ENCODE measurements at regions not wholly inside any gene's neighbourhood (a gene's known extent, or its start where the extent isn't known, plus 50 kb on each side); places are given as distances from the start of the nearest gene placed in this dataset.
"Not testable (repeated sequence)": the region's sequence is repeated elsewhere in the genome, so short reads cannot be mapped to it uniquely, and the experiment has no call there.

- DNase-seq: no peak
Measured at GRCh38 chr3:34852844-34853439, 786.4 kb upstream of the ARPP21 start.

GRCh38 chr3:34856081-34856947 lies 783.0 kb upstream of the ARPP21 start:
- no peak for DNase-seq

- no peak for DNase-seq
Measured at GRCh38 chr3:34858067-34858660, 781.2 kb upstream of the ARPP21 start.

- no peak for DNase-seq
Measured at GRCh38 chr3:34859746-34860145, 779.6 kb upstream of the ARPP21 start.

- no peak for DNase-seq
Measured at GRCh38 chr3:34862456-34862855, 776.9 kb upstream of the ARPP21 start.

GRCh38 chr3:34863485-34863884 lies 775.8 kb upstream of the ARPP21 start:
- no peak for DNase-seq

GRCh38 chr3:34864011-34864410 lies 775.3 kb upstream of the ARPP21 start:
- no peak for DNase-seq

DNA sequence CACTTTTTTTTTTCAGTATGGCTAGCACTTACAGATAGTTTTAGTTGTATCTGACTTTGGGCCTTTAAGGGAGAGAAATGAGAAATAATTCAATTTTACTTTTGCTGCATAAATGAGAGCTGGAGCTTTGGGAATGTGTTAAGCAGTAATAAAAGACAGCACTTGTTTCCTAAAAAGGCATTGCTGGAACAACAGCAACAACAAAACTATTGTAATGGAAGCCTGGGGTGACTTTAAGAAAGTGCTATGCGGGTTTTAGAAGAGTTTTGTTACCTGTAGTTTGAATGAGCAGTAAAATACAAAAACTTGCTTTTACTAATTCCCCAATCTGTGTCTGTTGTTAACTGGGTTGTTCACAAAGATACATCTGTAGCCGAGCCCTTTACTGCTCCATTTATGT lies 774.0 kb upstream of the ARPP21 start:
- no peak for DNase-seq

DNA sequence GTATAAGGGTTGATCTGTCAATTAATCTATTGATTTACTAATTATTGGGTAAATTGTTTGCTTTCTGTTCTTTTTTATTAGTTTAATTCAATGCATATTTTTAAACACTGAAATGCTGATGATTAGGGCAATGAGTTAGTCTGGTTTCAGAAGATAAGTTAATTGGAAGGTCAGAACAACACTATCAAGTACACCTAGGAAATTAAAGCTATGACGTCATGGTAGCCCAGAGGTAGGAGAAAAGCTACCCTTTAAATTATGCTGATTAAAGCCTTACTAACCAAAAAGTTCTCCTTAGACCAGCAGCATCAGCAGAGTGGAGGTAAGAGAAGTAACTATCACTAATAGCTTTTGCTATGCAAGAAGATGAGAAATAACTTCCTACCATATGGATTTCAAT lies 770.4 kb upstream of the ARPP21 start:
- no peak for DNase-seq

DNA sequence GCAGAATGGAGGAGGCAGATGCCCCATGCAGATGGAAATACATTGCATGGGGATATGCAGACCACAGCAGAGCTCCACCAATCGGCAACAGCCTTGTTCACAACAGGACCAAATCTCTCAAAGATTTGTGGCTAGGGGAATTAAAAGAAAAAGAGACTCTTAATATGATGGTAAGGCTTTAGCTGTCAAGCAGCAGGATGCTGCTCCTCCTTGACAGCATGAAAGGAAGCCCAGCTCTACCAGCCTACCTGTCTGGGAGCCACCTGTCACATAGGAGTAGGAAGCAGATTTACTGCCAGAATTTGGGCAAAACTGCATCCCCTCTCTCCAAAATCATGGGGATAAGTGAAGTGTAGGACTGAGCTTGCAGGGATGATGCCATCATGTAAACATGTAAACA lies 769.6 kb upstream of the ARPP21 start:
- no peak for DNase-seq

DNA sequence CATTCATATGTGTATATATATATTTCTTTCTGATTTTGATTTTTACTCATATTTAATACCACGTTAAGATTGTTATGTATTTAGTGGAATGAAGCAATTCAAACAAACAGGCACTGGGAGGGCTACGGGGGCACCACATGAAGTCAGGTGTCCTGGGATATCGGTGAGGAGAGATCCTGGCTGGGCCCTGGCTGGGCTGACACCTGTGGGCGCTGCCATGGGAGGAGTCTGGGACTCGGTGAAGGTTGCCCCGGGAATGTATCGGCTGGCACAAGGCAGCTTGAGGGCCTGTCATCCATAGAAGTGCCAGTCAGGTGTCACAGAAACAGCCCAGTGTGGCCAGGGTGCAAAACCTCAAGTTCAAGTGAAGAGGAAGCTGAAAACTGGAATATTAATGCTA lies 766.9 kb upstream of the ARPP21 start:
- no peak for DNase-seq

- DNase-seq: no peak
Measured at GRCh38 chr3:34876997-34877396, 762.3 kb upstream of the ARPP21 start.

GRCh38 chr3:34878488-34878887 lies 760.8 kb upstream of the ARPP21 start:
- no peak for DNase-seq

DNA sequence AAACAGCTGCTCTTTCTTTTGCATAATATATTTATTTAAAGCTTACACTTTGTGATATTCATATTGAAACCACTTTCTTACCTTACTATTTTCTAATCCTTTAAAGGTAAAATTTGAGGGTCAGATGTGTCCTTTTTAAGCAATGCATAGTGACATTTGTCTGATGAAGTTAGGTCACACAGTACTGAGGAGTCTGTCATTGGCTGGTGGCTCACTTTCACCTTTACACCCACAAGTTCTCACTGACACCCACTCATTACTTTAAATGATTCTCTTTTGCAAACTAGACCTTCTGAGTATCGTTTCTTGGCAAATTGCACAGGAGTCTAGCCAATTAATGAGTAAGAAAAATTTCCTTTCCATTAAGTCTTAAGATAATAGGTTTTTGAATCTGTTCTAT lies 758.3 kb upstream of the ARPP21 start:
- DNase-seq: no peak

DNA sequence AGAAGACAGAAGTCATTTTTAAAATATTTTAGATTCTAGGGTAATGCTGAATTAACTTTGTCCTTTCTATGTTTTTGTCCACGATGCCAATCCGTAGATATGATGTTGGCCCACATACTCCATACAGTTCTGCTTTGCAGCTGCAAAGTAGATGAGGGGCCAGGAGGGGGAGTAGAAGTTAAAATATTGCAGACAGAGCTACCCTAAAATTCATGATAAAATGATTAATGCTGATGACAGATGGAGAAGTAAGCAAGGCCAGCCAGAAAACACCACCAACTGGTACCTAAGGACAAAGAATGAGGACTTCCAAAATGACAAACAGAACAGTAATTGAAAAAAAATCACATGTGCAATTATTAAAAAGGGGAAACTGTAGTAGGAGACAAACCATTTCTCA lies 756.6 kb upstream of the ARPP21 start:
- DNase-seq: no peak

DNA sequence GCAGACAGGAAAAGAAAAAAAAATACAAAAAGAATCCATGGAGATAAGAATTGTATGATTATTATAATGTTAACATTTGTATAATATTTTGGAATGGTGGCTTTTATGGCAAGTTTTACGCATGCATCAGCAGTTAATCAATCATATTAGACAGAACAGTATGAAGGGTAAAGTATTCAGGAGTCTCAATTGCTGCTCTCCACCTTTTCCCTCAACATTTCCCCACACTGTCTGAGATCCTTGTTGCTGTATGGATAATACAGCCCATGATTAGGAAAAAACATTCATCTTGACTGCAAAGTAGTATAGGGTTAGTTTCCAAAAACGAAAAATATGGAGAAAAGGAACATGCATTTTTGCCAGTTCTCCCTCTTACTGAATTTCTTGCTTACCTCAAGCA lies 755.3 kb upstream of the ARPP21 start:
- no peak for DNase-seq

GRCh38 chr3:34886443-34886842 lies 752.9 kb upstream of the ARPP21 start:
- no peak for DNase-seq

GRCh38 chr3:34889641-34890040 lies 749.7 kb upstream of the ARPP21 start:
- DNase-seq: no peak

- no peak for DNase-seq
Measured at GRCh38 chr3:34890247-34890646, 749.1 kb upstream of the ARPP21 start.

- DNase-seq: no peak
Measured at GRCh38 chr3:34891941-34892340, 747.4 kb upstream of the ARPP21 start.

GRCh38 chr3:34895841-34896240 lies 743.5 kb upstream of the ARPP21 start:
- DNase-seq: no peak

GRCh38 chr3:34909679-34910078 lies 729.6 kb upstream of the ARPP21 start:
- not testable (repeated sequence) for DNase-seq

- no peak for DNase-seq
Measured at GRCh38 chr3:34919025-34919424, 720.3 kb upstream of the ARPP21 start.

DNA sequence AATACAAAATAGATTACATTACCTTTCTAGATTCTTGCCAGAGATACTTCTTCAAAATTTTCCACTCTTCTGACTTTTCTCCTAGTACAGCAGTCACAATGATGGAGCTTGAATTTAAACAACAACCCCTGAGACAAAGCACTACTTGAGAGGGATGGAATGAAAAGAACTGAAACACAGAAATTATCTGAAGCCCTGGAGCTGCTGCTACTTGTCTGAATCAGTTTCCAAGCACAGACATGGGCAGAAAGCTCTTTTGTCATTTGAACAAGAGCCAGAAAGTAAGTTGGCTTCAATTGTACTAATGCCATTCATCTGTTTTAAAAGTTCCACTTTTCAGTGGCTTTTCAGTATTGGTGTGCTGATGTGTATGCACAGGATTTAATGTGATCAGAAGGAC lies 718.5 kb upstream of the ARPP21 start:
- DNase-seq: no peak
